ENCODE measurements at regions not wholly inside any gene's neighbourhood (a gene's known extent, or its start where the extent isn't known, plus 50 kb on each side); places are given as distances from the start of the nearest gene placed in this dataset.

DNA sequence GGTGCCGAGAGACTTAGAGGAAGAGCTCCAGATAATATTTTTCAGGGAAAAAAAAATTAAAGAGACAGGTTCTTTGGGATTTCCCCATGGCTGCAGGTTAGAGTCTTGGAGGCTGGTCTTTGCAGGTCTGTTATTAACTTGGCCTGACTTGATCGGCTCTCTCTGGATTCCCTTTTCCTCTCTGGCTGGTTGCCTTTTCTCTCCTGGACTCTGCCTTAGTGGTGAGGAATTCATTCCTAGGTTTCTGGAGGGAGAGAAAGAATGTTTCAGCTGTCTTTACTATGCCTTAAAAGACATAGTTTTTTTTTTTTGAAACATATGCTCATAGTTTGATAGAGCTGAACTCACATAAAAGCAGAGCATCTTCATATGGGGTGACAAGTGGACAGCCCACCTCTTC, 336.3 kb downstream of the BMP4 start:
- TF ChIP-seq EZH2phosphoT487 (IDR thresholded peaks at IDR 0.05; ENCODE audit: unreplicated experiment): no peak
- TF ChIP-seq, protein P1, sequence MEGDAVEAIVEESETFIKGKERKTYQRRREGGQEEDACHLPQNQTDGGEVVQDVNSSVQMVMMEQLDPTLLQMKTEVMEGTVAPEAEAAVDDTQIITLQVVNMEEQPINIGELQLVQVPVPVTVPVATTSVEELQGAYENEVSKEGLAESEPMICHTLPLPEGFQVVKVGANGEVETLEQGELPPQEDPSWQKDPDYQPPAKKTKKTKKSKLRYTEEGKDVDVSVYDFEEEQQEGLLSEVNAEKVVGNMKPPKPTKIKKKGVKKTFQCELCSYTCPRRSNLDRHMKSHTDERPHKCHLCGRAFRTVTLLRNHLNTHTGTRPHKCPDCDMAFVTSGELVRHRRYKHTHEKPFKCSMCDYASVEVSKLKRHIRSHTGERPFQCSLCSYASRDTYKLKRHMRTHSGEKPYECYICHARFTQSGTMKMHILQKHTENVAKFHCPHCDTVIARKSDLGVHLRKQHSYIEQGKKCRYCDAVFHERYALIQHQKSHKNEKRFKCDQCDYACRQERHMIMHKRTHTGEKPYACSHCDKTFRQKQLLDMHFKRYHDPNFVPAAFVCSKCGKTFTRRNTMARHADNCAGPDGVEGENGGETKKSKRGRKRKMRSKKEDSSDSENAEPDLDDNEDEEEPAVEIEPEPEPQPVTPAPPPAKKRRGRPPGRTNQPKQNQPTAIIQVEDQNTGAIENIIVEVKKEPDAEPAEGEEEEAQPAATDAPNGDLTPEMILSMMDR (conservative IDR thresholded peaks at IDR 0.05; ENCODE audit: low read depth in 2 of 2): no peak
- no peak for TF ChIP-seq EZH2 (IDR thresholded peaks at IDR 0.05; ENCODE audit: low read depth, unreplicated experiment)
- TF ChIP-seq POLR2AphosphoS5 (IDR thresholded peaks at IDR 0.05; ENCODE audit: low read depth): no peak
- TF ChIP-seq CREB1 (CRISPR knock-in tag; IDR thresholded peaks at IDR 0.05; ENCODE audit: low read depth): no peak
- TF ChIP-seq REST (IDR thresholded peaks at IDR 0.05; ENCODE audit: unreplicated experiment): no peak
- no peak for TF ChIP-seq NANOG (IDR thresholded peaks at IDR 0.05; ENCODE audit: borderline replicate concordance)
- TF ChIP-seq STAT1 (IDR thresholded peaks at IDR 0.05; ENCODE audit: unreplicated experiment): no peak

Data from GM23338 (cell line).